GM19455 (cell line): ENCODE measurements at regions not wholly inside any gene's neighbourhood (a gene's known extent, or its start where the extent isn't known, plus 50 kb on each side); places are given as distances from the start of the nearest gene placed in this dataset.

Experiments
- ATAC-seq: cut with Tn5 transposase; IDR thresholded peaks from one replicate; pipeline ENCODE4 v1.9.1; 2021; ENCODE audit not compliant: unreplicated experiment

DNA sequence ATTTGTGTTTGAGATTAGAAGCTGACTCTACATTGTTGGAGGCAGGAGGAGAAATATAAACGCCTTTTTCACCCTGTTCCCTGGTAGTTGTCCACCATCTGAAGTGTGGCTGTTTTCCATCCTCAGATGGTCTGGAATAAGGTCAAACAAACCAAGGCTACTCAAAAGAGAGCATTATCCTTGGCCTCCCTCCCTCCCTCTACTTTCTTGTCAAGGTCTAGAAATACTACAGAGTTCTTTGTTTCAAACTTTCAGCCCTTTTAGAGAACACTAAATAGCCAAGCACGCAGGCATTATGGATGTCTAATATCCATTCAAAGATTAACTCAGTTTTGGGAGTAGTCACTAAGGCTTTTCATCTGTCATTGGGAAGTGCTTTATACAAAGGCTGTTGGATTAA lies 215.8 kb upstream of the ITGA4 start:
- ATAC-seq = no peak

- ATAC-seq = no peak
Observed at GRCh38 chr2:181241797-181242196, 215.4 kb upstream of the ITGA4 start.

GRCh38 chr2:181242262-181242661 lies 214.9 kb upstream of the ITGA4 start:
- no peak for ATAC-seq

DNA sequence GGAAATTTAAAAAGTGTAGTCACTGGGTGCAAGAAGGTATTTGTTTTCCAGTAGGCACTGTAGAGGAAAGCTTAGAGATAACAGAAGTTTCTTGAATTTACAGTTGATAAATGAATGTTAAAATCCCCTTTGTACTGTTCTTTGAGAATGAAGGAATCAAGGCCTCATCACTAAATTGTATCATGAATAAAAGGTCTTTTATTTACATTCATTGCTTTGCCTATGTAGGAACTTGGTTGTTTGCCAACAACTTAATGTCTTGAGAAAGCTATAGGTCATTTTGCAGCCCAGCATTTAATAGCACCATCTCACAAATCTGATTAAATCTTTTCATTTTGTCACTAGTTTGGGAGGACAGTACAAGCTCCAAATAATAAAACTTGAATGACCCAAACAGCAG lies 213.9 kb upstream of the ITGA4 start:
- no peak for ATAC-seq

- ATAC-seq = no peak
Observed at GRCh38 chr2:181250691-181251090, 206.5 kb upstream of the ITGA4 start.

DNA sequence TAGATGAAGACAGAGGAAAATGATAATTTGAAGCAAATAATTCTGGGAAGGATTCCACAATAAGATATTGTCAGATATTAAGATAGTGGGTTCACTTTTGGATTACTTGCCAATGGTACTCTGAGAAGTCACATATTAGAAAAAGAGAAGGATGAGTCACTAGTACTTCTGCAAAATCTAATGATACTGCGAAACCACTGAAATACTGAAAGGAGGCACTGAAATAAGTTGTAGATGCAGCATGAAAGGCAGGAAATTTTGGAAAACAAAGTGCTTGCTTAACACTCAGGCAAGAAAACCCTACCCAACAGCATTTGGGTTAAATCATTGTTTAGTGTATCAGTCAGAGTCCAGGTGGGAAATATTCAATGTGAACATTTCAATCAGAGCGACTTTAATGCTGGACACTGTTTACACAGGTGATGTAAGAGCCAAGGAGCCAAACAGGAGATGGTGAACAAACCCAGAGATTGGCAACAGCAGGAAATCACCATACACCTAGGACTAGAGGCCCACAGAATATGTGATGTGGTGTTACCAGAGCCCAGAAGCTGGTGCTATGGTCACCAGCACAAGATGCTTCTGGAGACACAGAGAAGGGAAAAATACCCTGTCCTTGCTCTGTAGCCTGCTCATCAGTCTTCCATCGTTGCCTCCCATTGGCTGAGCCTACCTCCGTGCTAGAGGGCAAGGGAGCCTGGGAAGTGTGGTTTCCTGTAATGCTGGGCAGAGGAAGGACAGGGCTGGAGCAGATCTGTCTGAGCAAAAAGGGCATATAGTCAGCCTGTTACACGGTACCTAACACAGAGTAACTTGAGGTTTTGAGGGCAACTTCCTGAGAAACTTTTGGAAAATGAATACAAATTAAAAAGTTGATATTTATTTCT lies 204.7 kb upstream of the ITGA4 start:
- ATAC-seq = peak; percentile 53

GRCh38 chr2:181253438-181253837 lies 203.7 kb upstream of the ITGA4 start:
- ATAC-seq = no peak

GRCh38 chr2:181255651-181256050 lies 201.5 kb upstream of the ITGA4 start:
- no peak for ATAC-seq

DNA sequence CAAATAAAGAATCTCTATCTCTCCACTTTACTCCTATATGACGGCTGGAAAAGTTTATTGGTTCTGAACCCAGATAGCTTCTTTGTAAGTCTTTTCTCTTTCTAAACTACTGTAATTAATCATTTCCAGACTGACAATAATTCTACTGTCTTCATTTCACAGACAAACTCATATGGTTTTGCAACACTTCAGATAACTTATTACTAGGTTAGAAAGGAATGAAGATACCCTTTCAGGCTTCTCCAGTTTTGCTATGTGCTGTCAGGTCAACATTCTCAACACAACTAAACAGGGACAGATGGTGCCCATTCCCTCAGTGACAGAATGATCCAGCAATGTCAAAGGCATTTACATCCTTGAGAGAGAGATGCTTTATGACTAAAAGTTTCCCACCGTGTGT lies 198.5 kb upstream of the ITGA4 start:
- no peak for ATAC-seq

GRCh38 chr2:181262782-181263181 lies 194.4 kb upstream of the ITGA4 start:
- no peak for ATAC-seq

DNA sequence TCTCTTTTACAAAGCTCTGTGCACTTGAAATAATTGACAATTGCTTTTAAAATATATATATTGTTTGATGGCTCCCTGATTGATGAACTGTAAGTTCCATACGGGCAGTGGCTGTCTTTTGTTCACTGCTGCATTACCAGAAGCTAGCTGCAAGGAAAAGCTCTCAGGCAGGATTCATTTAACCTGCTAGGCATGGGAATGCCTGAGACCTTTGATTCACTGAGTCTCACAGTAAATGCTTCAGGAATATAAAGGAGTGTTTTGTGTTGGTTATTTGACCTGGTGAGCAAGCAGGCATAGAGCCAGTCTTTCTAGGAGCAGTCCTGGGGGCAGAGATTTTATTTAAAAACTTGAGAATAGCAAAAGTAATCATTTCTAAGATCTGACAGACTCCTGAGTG lies 193.2 kb upstream of the ITGA4 start:
- ATAC-seq = no peak

- no peak for ATAC-seq
Observed at GRCh38 chr2:181264441-181264840, 192.7 kb upstream of the ITGA4 start.

- ATAC-seq = no peak
Observed at GRCh38 chr2:181266614-181267013, 190.6 kb upstream of the ITGA4 start.

DNA sequence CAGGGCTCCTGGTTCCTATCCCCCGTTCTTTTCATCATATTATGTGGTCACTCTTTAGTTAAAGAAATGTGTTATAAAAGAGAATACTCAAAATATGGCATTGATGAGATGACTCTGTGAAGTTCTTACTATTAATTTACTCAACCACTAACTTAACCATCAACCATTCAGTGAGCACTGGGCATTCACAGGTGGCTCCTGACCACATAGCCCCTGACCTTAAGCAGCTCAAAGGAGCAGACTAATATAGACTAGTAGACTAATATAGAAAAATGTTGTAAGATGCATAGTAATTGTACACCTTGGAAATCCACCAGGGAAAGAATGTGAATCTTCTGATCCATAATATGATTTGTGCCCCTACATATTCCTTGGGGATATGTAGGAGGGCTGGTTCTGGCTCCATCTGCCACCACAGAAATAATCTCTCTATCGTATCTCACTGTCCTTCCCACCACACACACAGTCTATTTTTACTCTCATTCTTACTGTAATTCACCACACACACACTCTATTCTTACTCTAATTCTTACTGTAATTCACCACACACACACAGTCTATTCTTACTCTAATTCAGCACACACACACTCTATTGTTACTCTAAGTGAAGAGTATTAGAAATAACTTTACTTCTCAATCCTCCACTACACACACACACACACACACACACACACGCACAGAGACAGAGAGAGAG lies 188.9 kb upstream of the ITGA4 start:
- peak; percentile 61 for ATAC-seq

GRCh38 chr2:181273986-181274385 lies 183.2 kb upstream of the ITGA4 start:
- no peak for ATAC-seq

GRCh38 chr2:181275643-181276070 lies 181.5 kb upstream of the ITGA4 start:
- ATAC-seq = no peak

DNA sequence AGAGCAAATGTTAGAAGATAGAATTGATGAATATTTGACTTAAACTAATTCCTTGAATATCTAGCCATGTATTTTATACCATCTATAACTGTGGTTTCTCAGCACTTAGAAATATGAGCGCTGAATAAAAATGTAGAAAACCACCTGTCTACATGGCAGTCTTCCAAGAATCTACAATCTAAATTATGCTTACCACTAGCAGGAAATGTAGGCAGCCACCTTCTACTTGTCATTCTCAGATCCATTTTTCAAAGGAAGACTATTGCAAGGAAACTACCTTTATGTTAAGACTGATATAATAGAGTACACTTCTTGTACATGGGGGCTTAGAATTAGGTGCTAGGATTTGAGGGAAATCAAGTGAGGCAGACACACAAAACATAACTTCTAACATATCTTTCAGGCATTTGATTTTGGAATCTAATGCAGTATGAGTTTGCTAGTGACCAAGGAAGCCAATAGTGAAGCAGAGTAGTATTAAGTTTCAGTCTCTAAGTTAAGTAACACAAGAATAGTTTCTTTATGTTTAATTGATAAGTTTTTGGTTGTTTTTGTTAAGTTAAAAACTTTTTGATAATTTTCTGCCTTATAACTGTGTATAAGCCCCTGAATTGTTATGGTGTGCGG lies 175.9 kb upstream of the ITGA4 start:
- no peak for ATAC-seq

DNA sequence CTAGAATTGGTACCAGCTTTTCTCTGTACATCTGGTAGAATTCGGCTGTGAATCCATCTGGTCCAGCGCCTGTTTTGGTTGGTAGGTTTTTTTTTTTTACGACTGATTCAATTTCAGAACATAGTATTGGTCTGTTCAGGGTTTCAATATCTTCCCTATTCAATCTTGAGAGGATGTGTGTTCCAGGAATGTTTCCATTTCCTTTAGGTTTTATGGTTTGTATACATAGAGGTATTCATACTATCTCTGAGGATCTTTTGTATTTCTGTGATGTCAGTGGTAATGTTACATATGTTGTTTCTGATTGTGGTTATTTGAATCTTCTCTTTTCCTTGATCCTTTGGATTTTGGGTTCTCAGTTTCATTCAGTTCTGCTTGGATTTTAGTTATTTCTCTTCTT lies 172.1 kb upstream of the ITGA4 start:
- no peak for ATAC-seq

DNA sequence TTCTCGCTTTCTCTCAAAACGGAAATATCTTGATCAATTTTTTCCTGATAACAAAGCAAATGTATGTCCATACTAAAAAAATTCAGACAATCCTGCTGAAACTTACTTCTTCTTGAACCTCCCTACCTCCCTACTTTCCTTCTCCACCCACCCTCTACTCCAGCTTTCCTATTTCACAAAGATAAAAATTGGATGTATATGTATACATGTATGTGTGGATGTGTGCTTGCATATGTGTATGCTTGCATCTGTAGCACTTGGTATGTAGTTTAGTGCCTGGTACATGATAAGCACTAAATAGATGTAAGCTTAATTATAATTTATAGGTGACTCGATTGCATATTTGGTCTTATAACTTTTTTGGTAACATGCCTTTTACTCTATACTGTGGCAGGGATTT lies 167.5 kb upstream of the ITGA4 start:
- ATAC-seq = no peak

- no peak for ATAC-seq
Observed at GRCh38 chr2:181290182-181290581, 167.0 kb upstream of the ITGA4 start.

DNA sequence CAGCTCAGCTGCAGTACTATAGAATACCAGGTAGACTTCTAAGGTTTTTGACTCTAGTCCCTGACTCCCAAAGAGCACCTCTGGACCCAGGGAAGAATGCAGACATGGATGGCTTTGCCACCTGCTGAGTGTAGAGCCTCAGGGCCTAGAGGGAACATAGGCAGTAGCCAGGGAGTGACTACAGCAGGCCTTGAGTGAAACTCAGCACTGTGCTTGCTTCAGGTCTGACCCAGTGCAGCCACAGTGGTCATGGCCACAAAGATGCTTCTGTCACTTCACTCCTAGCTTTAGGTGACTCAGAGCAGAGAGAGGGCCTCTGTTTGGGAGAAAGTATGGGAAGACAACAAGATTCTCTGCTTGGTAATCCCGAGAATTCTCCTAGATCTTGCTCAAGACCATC lies 162.2 kb upstream of the ITGA4 start:
- ATAC-seq = no peak
